H9 (cell line): ENCODE measurements at regions not wholly inside any gene's neighbourhood (a gene's known extent, or its start where the extent isn't known, plus 50 kb on each side); places are given as distances from the start of the nearest gene placed in this dataset.

ENCODE experiments used
- DNase-seq: peaks from one replicate; pipeline ENCODE4 v3.0.0-alpha.2; 2017
- H2AFZ ChIP-seq: one replicate; pipeline ENCODE4 v1.6.1; 2013; ENCODE audit warnings: mild to moderate bottlenecking, low read length, control low read depth, moderate library complexity
- H2AK5ac ChIP-seq: 2 replicates; pipeline ENCODE4 v1.6.1; 2013; ENCODE audit warnings: low read length, control low read depth, mixed read lengths; ENCODE audit not compliant: insufficient read length
- H2BK120ac ChIP-seq: one replicate; pipeline ENCODE4 v1.6.1; 2013; ENCODE audit warnings: low read depth, mild to moderate bottlenecking, low read length, control low read depth, inconsistent platforms; ENCODE audit not compliant: poor library complexity, severe bottlenecking
- H2BK12ac ChIP-seq: 2 replicates; pipeline ENCODE4 v1.6.1; 2013; ENCODE audit warnings: low read length, control low read depth, mixed read lengths, low read depth; ENCODE audit not compliant: insufficient read length
- H2BK15ac ChIP-seq: 2 replicates; pipeline ENCODE4 v1.6.1; 2013; ENCODE audit warnings: low read depth, low read length, control low read depth
- H2BK20ac ChIP-seq: one replicate; pipeline ENCODE4 v1.6.1; 2013; ENCODE audit warnings: low read depth, mild to moderate bottlenecking, low read length, control low read depth, inconsistent platforms; ENCODE audit not compliant: poor library complexity, severe bottlenecking
- H2BK5ac ChIP-seq: 2 replicates; pipeline ENCODE4 v1.6.1; 2013; ENCODE audit warnings: low read length, control low read depth, mixed read lengths; ENCODE audit not compliant: insufficient read length
- H3K14ac ChIP-seq: 2 replicates; pipeline ENCODE4 v1.6.1; 2013; ENCODE audit warnings: low read length, control low read depth; ENCODE audit not compliant: insufficient read depth
- H3K18ac ChIP-seq: 2 replicates; pipeline ENCODE4 v1.6.1; 2013; ENCODE audit warnings: low read depth, mild to moderate bottlenecking, mixed read lengths, low read length, control low read depth; ENCODE audit not compliant: insufficient read length
- H3K23ac ChIP-seq: 2 replicates; pipeline ENCODE4 v1.6.1; 2013; ENCODE audit warnings: low read length, control low read depth, mixed read lengths, low read depth; ENCODE audit not compliant: insufficient read length
- H3K23me2 ChIP-seq: 2 replicates; pipeline ENCODE4 v1.6.1; 2013; ENCODE audit warnings: low read depth, mild to moderate bottlenecking, mixed read lengths, low read length, control low read depth; ENCODE audit not compliant: insufficient read length, poor library complexity, severe bottlenecking
- H3K27ac ChIP-seq: 2 replicates; pipeline ENCODE4 v1.5.1; 2013; ENCODE audit warnings: low read length, control low read depth, mixed read lengths, low read depth; ENCODE audit not compliant: insufficient read length
- H3K27me3 ChIP-seq: 2 replicates; pipeline ENCODE4 v1.6.1; 2013; ENCODE audit warnings: low read length, control low read depth, inconsistent platforms; ENCODE audit not compliant: insufficient read depth
- H3K4ac ChIP-seq: 2 replicates; pipeline ENCODE4 v1.6.1; 2013; ENCODE audit warnings: low read depth, mild to moderate bottlenecking, control low read depth, inconsistent platforms, low read length, moderate library complexity
- H3K4me1 ChIP-seq: 2 replicates; pipeline ENCODE4 v1.6.1; 2013; ENCODE audit warnings: low read length, control low read depth, inconsistent platforms; ENCODE audit not compliant: insufficient read depth
- H3K4me2 ChIP-seq: 2 replicates; pipeline ENCODE4 v1.6.1; 2013; ENCODE audit warnings: low read length, control low read depth, mixed read lengths; ENCODE audit not compliant: insufficient read length, insufficient read depth
- H3K56ac ChIP-seq: 2 replicates; pipeline ENCODE4 v1.6.1; 2013; ENCODE audit warnings: low read depth, mild to moderate bottlenecking, mixed read lengths, low read length, control low read depth; ENCODE audit not compliant: insufficient read length
- H3K79me1 ChIP-seq: 2 replicates; pipeline ENCODE4 v1.6.1; 2013; ENCODE audit warnings: low read depth, mild to moderate bottlenecking, moderate library complexity, low read length, control low read depth, inconsistent platforms; ENCODE audit not compliant: insufficient read depth, poor library complexity, severe bottlenecking
- H3K79me2 ChIP-seq: 2 replicates; pipeline ENCODE4 v1.6.1; 2013; ENCODE audit warnings: low read length, control low read depth, inconsistent platforms; ENCODE audit not compliant: insufficient read depth
- H3K9ac ChIP-seq: 2 replicates; pipeline ENCODE4 v1.6.1; 2013; ENCODE audit warnings: low read length, control low read depth, mixed read lengths; ENCODE audit not compliant: insufficient read length; ENCODE audit errors: extremely low read depth
- H3K9me3 ChIP-seq: one replicate; pipeline ENCODE4 v1.6.1; 2013; ENCODE audit warnings: low read depth, low read length, inconsistent platforms; ENCODE audit not compliant: control insufficient read depth
- H3T11ph ChIP-seq: one replicate; pipeline ENCODE4 v1.6.1; 2013; ENCODE audit warnings: mild to moderate bottlenecking, low read length, control low read depth, inconsistent platforms
- H4K20me1 ChIP-seq: one replicate; pipeline ENCODE4 v1.6.1; 2013; ENCODE audit not compliant: control insufficient read depth, insufficient read length, insufficient read depth
- H4K5ac ChIP-seq: 2 replicates; pipeline ENCODE4 v1.6.1; 2013; ENCODE audit warnings: low read depth, mild to moderate bottlenecking, mixed read lengths, low read length, control low read depth; ENCODE audit not compliant: insufficient read length
- H4K8ac ChIP-seq: replicated peaks from 2 replicates; pipeline ENCODE4 v1.6.1; 2013; ENCODE audit warnings: low read length, control low read depth, mixed read lengths, low read depth; ENCODE audit not compliant: insufficient read length
- H4K91ac ChIP-seq: 2 replicates; pipeline ENCODE4 v1.6.1; 2013; ENCODE audit warnings: low read depth, mild to moderate bottlenecking, moderate library complexity, mixed read lengths, low read length, control low read depth; ENCODE audit not compliant: insufficient read length
- H3K27ac Mint-ChIP-seq, 3 experiments: 2 replicates in 2 of 3; 3 replicates in 1 of 3; pipeline ENCODE4 v1.8.0; 2020 to 2021; ENCODE audit warnings: mixed read lengths in 3 of 3, mild to moderate bottlenecking in 1 of 3, moderate library complexity in 1 of 3
- H3K27me3 Mint-ChIP-seq: 2 replicates; pipeline ENCODE4 v1.8.0; 2021; ENCODE audit warnings: low read depth, mild to moderate bottlenecking, moderate library complexity, mixed read lengths
- H3K36me3 Mint-ChIP-seq, 3 experiments: 2 replicates in 2 of 3; 3 replicates in 1 of 3; pipeline ENCODE4 v1.8.0; 2020 to 2021; ENCODE audit warnings: low read depth in 3 of 3, mixed read lengths in 3 of 3; ENCODE audit not compliant: insufficient read depth in 1 of 3
- H3K4me1 Mint-ChIP-seq, 2 experiments: 2 replicates each; pipeline ENCODE4 v1.8.0; 2020; ENCODE audit warnings: mixed read lengths in 2 of 2
- H3K4me3 Mint-ChIP-seq, 2 experiments: 2 replicates in 1 of 2; 3 replicates in 1 of 2; pipeline ENCODE4 v1.8.0; 2020 to 2021; ENCODE audit warnings: mild to moderate bottlenecking in 2 of 2, mixed read lengths in 2 of 2, moderate library complexity in 1 of 2
- H3K9me3 Mint-ChIP-seq, 2 experiments: 2 replicates in 1 of 2; 3 replicates in 1 of 2; pipeline ENCODE4 v1.8.0; 2020; ENCODE audit warnings: mild to moderate bottlenecking in 2 of 2, mixed read lengths in 2 of 2, moderate library complexity in 1 of 2
- WGBS: extraction: QIAGEN DNeasy Blood & Tissue Kit; methylation state at CpG from one replicate; pipeline ENCODE4 v1.1.7; 2013; ENCODE audit warnings: missing lambda C conversion rate, low lambda C conversion rate, mixed read lengths; ENCODE audit not compliant: insufficient read length; ENCODE audit errors: extremely low coverage; 5-methylcytosine and 5-hydroxymethylcytosine counted together
- TF ChIP-seq, protein P1 (sequence below): fragments of 200-600 bp; sonication (generic); conservative IDR thresholded peaks from 3 replicates; pipeline ENCODE4 v1.8.0; 2021; ENCODE audit warnings: antibody characterized with exemption, mild to moderate bottlenecking

DNA sequence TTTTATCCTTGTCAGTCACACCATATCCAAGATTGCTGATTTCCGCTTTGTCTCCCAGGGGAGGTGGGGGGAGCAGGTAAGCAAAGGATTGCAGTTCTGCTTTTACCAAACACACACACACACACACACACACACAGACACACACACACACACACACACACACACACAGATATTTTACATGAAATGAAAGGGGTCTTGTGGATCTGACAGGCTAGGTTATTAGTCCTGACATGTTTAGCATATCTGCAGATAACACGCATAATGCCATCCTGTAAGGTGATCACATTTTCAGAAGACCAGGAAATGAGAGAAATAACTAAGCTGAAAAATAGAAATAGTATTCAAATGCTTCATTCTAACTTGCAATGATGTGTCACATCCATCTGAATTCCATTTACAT, 1113.3 kb downstream of the CDH8 start:
- Histone ChIP-seq H3K4me2 (no peak overlapping the region), H3K14ac (no peak overlapping the region), H3K9me3 (no peaks in the 10 kb centered on the region), H3K79me1 (no peaks in the 10 kb centered on the region), H3K27me3 (no peaks in the 10 kb centered on the region), H2BK20ac (no peak overlapping the region), H3K18ac (no peak overlapping the region), H2BK5ac (no peak overlapping the region), H3T11ph (no peak overlapping the region), H3K4me1 (no peaks in the 10 kb centered on the region), H4K8ac (no peak overlapping the region), H2BK120ac (no peak overlapping the region), H3K4ac (no peak overlapping the region), H3K9ac (no peak overlapping the region), H2BK15ac (no peak overlapping the region), H3K23ac (no peak overlapping the region), H3K23me2 (no peaks in the 10 kb centered on the region), H3K27ac (no peak overlapping the region), H2AFZ (no peak overlapping the region), H4K5ac (no peak overlapping the region), H4K20me1 (no peaks in the 10 kb centered on the region), H2BK12ac (no peak overlapping the region), H3K79me2 (no peaks in the 10 kb centered on the region), H2AK5ac (no peak overlapping the region), H3K56ac (no peak overlapping the region), H4K91ac (no peak overlapping the region)
- Mint-ChIP-seq H3K27me3 (no peaks in the 10 kb centered on the region), H3K4me1 (no peaks in the 10 kb centered on the region), H3K4me3 (no peak overlapping the region), H3K27ac (no peak overlapping the region), H3K9me3 (no peaks in the 10 kb centered on the region), H3K36me3 (no peaks in the 10 kb centered on the region)
- no peak for DNase-seq
- WGBS, result no CpG with 5 or more reads among the region's 2 CpGs
- TF ChIP-seq, protein P1, sequence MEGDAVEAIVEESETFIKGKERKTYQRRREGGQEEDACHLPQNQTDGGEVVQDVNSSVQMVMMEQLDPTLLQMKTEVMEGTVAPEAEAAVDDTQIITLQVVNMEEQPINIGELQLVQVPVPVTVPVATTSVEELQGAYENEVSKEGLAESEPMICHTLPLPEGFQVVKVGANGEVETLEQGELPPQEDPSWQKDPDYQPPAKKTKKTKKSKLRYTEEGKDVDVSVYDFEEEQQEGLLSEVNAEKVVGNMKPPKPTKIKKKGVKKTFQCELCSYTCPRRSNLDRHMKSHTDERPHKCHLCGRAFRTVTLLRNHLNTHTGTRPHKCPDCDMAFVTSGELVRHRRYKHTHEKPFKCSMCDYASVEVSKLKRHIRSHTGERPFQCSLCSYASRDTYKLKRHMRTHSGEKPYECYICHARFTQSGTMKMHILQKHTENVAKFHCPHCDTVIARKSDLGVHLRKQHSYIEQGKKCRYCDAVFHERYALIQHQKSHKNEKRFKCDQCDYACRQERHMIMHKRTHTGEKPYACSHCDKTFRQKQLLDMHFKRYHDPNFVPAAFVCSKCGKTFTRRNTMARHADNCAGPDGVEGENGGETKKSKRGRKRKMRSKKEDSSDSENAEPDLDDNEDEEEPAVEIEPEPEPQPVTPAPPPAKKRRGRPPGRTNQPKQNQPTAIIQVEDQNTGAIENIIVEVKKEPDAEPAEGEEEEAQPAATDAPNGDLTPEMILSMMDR, result no peak
